ENCODE measurements at regions not wholly inside any gene's neighbourhood (a gene's known extent, or its start where the extent isn't known, plus 50 kb on each side); places are given as distances from the start of the nearest gene placed in this dataset.

- no peak overlapping the region for H3K4me3 ChIP-seq (replicated peaks in 1 of 2; ENCODE audit: low read depth in 2 of 2, low read length in 2 of 2)
- TF ChIP-seq CTCF (IDR thresholded peaks at IDR 0.05; ENCODE audit: low read depth, low read length): no peak
- DNase-seq (ENCODE audit: low read depth in 2 of 2): no peak
These were observed 316.0 kb upstream of the NPVF start for GRCh38 chr7:25544254-25544653.

GRCh38 chr7:25545124-25546008, 317.1 kb upstream of the NPVF start:
- H3K4me3 ChIP-seq (replicated peaks in 1 of 2; ENCODE audit: low read depth in 2 of 2, low read length in 2 of 2): no peak overlapping the region
- no peak for DNase-seq (ENCODE audit: low read depth in 2 of 2)
- TF ChIP-seq CTCF (IDR thresholded peaks at IDR 0.05; ENCODE audit: low read depth, low read length): no peak

- no peak for DNase-seq (ENCODE audit: low read depth in 2 of 2)
- no peak overlapping the region for H3K4me3 ChIP-seq (replicated peaks in 1 of 2; ENCODE audit: low read depth in 2 of 2, low read length in 2 of 2)
- no peak for TF ChIP-seq CTCF (IDR thresholded peaks at IDR 0.05; ENCODE audit: low read depth, low read length)
These were observed 318.0 kb upstream of the NPVF start for GRCh38 chr7:25546306-25546705.

- no peak for DNase-seq (ENCODE audit: low read depth in 2 of 2)
- no peak for TF ChIP-seq CTCF (IDR thresholded peaks at IDR 0.05; ENCODE audit: low read depth, low read length)
- H3K4me3 ChIP-seq (replicated peaks in 1 of 2; ENCODE audit: low read depth in 2 of 2, low read length in 2 of 2): no peak overlapping the region
These were observed 321.1 kb upstream of the NPVF start for GRCh38 chr7:25549271-25549921.

GRCh38 chr7:25550149-25550548, 321.9 kb upstream of the NPVF start:
- no peak for DNase-seq (ENCODE audit: low read depth in 2 of 2)
- TF ChIP-seq CTCF (IDR thresholded peaks at IDR 0.05; ENCODE audit: low read depth, low read length): no peak
- no peak overlapping the region for H3K4me3 ChIP-seq (replicated peaks in 1 of 2; ENCODE audit: low read depth in 2 of 2, low read length in 2 of 2)

- TF ChIP-seq CTCF (IDR thresholded peaks at IDR 0.05; ENCODE audit: low read depth, low read length): no peak
- DNase-seq (ENCODE audit: low read depth in 2 of 2): no peak
- no peak overlapping the region for H3K4me3 ChIP-seq (replicated peaks in 1 of 2; ENCODE audit: low read depth in 2 of 2, low read length in 2 of 2)
These were observed 324.7 kb upstream of the NPVF start for GRCh38 chr7:25552998-25553397.
